ENCODE measurements at regions not wholly inside any gene's neighbourhood (a gene's known extent, or its start where the extent isn't known, plus 50 kb on each side); places are given as distances from the start of the nearest gene placed in this dataset.

DNA sequence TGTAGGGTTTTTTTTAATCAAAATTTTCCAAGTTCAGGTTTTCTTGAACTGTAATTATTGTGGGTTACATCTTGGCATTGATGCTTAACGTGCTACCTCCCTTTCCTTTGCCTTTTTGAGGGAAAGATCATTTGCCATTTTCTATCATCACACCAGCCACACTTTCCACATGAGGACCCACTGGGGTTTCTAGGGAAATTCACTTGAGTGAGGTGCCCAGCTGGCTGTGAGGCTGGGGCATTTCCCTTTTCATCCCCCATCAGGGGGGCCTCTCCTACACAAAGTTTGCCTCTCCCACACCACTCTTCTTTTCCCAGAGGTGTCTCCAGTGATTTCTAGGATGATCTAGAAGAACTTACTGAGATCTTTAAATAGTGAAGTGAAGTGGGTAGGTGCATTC is 335.7 kb downstream of the BMP4 start:
- TF ChIP-seq ZEB2 (IDR thresholded peaks at IDR 0.05) (no peak), EZH2 (IDR thresholded peaks at IDR 0.05; ENCODE audit: borderline replicate concordance, low read depth, low read length) (no peak), MYC (IDR thresholded peaks at IDR 0.05; ENCODE audit: low read depth, low read length) (no peak), MYC (CRISPR knock-in tag; IDR thresholded peaks at IDR 0.05; ENCODE audit: borderline replicate concordance, low read depth) (no peak), HMG20B (CRISPR knock-in tag; IDR thresholded peaks at IDR 0.05) (no peak), TCF7 (IDR thresholded peaks at IDR 0.05; ENCODE audit: borderline replicate concordance) (no peak), POLR2AphosphoS5 (IDR thresholded peaks at IDR 0.05; ENCODE audit: control insufficient read depth, insufficient read depth, low read depth, low read length) (no peak), SMARCC2 (IDR thresholded peaks at IDR 0.05; ENCODE audit: low read depth) (no peak), ZNF507 (tag; conservative IDR thresholded peaks at IDR 0.05) (no peak), MTF1 (CRISPR knock-in tag; IDR thresholded peaks at IDR 0.05; ENCODE audit: borderline replicate concordance) (no peak)
- TF ChIP-seq, protein P1, sequence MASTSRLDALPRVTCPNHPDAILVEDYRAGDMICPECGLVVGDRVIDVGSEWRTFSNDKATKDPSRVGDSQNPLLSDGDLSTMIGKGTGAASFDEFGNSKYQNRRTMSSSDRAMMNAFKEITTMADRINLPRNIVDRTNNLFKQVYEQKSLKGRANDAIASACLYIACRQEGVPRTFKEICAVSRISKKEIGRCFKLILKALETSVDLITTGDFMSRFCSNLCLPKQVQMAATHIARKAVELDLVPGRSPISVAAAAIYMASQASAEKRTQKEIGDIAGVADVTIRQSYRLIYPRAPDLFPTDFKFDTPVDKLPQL (IDR thresholded peaks at IDR 0.05; ENCODE audit: extremely low read depth, insufficient read length): no peak
